GM23338 (cell line): ENCODE measurements at regions not wholly inside any gene's neighbourhood (a gene's known extent, or its start where the extent isn't known, plus 50 kb on each side); places are given as distances from the start of the nearest gene placed in this dataset.

Experiments used
- ATAC-seq: fragments of 200-7000 bp; cut with Tn5 transposase; 3 replicates; pipeline ENCODE4 v1.9.1; 2020
- DNase-seq: peaks from one replicate; pipeline ENCODE4 v3.0.0-alpha.2; 2015; ENCODE audit warnings: low spot score
- H2AFZ ChIP-seq: fragments of 200-600 bp; sonication (generic); 2 replicates; pipeline ENCODE4 v1.8.0; 2016; ENCODE audit warnings: antibody characterized with exemption, mild to moderate bottlenecking, moderate library complexity
- H3F3A ChIP-seq: fragments of 200-600 bp; sonication (generic); replicated peaks from 2 replicates; pipeline ENCODE4 v1.8.0; 2017; ENCODE audit warnings: antibody characterized with exemption, mixed run types, low read depth
- H3K27ac ChIP-seq: fragments of 200-600 bp; sonication (generic); 2 replicates; pipeline ENCODE4 v1.6.1; 2016; ENCODE audit warnings: low read depth
- H3K27me3 ChIP-seq: fragments of 200-600 bp; sonication (generic); 2 replicates; pipeline ENCODE4 v1.8.0; 2016; ENCODE audit warnings: mild to moderate bottlenecking, mixed run types, moderate library complexity; ENCODE audit not compliant: insufficient read depth
- H3K36me3 ChIP-seq: fragments of 200-600 bp; sonication (generic); 2 replicates; pipeline ENCODE4 v1.8.0; 2016; ENCODE audit warnings: mild to moderate bottlenecking; ENCODE audit not compliant: insufficient read depth
- H3K4me1 ChIP-seq: fragments of 200-600 bp; sonication (generic); 2 replicates; pipeline ENCODE4 v1.8.0; 2016; ENCODE audit warnings: mild to moderate bottlenecking, moderate library complexity; ENCODE audit not compliant: insufficient read depth
- H3K4me2 ChIP-seq: fragments of 200-600 bp; sonication (generic); 2 replicates; pipeline ENCODE4 v1.7.1; 2017; ENCODE audit warnings: mixed run types
- H3K4me3 ChIP-seq: fragments of 200-600 bp; sonication (generic); 2 replicates; pipeline ENCODE4 v1.6.1; 2016; ENCODE audit warnings: mixed run types
- H3K79me2 ChIP-seq: fragments of 200-600 bp; sonication (generic); replicated peaks from 2 replicates; pipeline ENCODE4 v1.8.0; 2017; ENCODE audit warnings: mild to moderate bottlenecking; ENCODE audit not compliant: insufficient read depth
- H3K9me2 ChIP-seq: fragments of 200-600 bp; sonication (generic); 2 replicates; pipeline ENCODE4 v1.8.0; 2017; ENCODE audit not compliant: insufficient read depth
- H4K20me1 ChIP-seq: fragments of 200-600 bp; sonication (generic); replicated peaks from 2 replicates; pipeline ENCODE4 v1.8.0; 2017; ENCODE audit warnings: mild to moderate bottlenecking; ENCODE audit not compliant: insufficient read depth
- H3K27ac Mint-ChIP-seq: 2 replicates; pipeline ENCODE4 v1.8.0; 2020; ENCODE audit warnings: inconsistent platforms, mild to moderate bottlenecking, moderate library complexity, mixed read lengths
- H3K27me3 Mint-ChIP-seq: 3 replicates; pipeline ENCODE4 v1.8.0; 2022; ENCODE audit warnings: low read depth, mild to moderate bottlenecking, moderate library complexity, mixed read lengths, inconsistent platforms; ENCODE audit not compliant: insufficient read depth, poor library complexity
- H3K36me3 Mint-ChIP-seq: 3 replicates; pipeline ENCODE4 v1.8.0; 2021; ENCODE audit warnings: low read depth, mild to moderate bottlenecking, inconsistent platforms, moderate library complexity, mixed read lengths
- H3K4me1 Mint-ChIP-seq: 3 replicates; pipeline ENCODE4 v1.8.0; 2020; ENCODE audit warnings: mild to moderate bottlenecking, inconsistent platforms, mixed read lengths
- H3K4me3 Mint-ChIP-seq: 3 replicates; pipeline ENCODE4 v1.8.0; 2021; ENCODE audit warnings: moderate library complexity, mild to moderate bottlenecking, inconsistent platforms, mixed read lengths
- H3K9me3 Mint-ChIP-seq: 3 replicates; pipeline ENCODE4 v1.8.0; 2020; ENCODE audit warnings: moderate library complexity, mild to moderate bottlenecking, inconsistent platforms, mixed read lengths
- CREB1 ChIP-seq: fragments of 250-450 bp; sonication (Bioruptor Pico); IDR thresholded peaks from 2 replicates; pipeline ENCODE4 v1.5.0; 2020; ENCODE audit warnings: low read depth, mild to moderate bottlenecking, moderate library complexity
- EZH2phosphoT487 ChIP-seq: fragments of 200-600 bp; sonication (generic); IDR thresholded peaks from one replicate; pipeline ENCODE4 v1.8.1; 2018; ENCODE audit warnings: antibody characterized with exemption; ENCODE audit not compliant: unreplicated experiment
- JUNB ChIP-seq: IDR thresholded peaks from one replicate; pipeline ENCODE4 v1.6.1; 2016; ENCODE audit warnings: antibody characterized with exemption; ENCODE audit not compliant: unreplicated experiment
- STAT1 ChIP-seq: IDR thresholded peaks from one replicate; pipeline ENCODE4 v1.6.1; 2016; ENCODE audit warnings: antibody characterized with exemption; ENCODE audit not compliant: unreplicated experiment
- ZNF114 ChIP-seq: fragments of 250-450 bp; sonication (Bioruptor Pico); IDR thresholded peaks from 2 replicates; pipeline ENCODE4 v1.5.0; 2020; ENCODE audit warnings: mild to moderate bottlenecking, moderate library complexity
- ZNF331 ChIP-seq: fragments of 250-450 bp; sonication (Bioruptor Pico); IDR thresholded peaks from 2 replicates; pipeline ENCODE4 v1.5.0; 2020; ENCODE audit warnings: low read depth, mild to moderate bottlenecking, moderate library complexity
- TF ChIP-seq, protein P1 (sequence below): fragments of 250-450 bp; sonication (Bioruptor Pico); IDR thresholded peaks from 2 replicates; pipeline ENCODE4 v1.5.0; 2020; ENCODE audit warnings: mild to moderate bottlenecking, moderate library complexity
- TF ChIP-seq, protein P2 (sequence below): IDR thresholded peaks from 2 replicates; pipeline ENCODE4 v1.6.1; 2016; ENCODE audit warnings: antibody characterized with exemption

DNA sequence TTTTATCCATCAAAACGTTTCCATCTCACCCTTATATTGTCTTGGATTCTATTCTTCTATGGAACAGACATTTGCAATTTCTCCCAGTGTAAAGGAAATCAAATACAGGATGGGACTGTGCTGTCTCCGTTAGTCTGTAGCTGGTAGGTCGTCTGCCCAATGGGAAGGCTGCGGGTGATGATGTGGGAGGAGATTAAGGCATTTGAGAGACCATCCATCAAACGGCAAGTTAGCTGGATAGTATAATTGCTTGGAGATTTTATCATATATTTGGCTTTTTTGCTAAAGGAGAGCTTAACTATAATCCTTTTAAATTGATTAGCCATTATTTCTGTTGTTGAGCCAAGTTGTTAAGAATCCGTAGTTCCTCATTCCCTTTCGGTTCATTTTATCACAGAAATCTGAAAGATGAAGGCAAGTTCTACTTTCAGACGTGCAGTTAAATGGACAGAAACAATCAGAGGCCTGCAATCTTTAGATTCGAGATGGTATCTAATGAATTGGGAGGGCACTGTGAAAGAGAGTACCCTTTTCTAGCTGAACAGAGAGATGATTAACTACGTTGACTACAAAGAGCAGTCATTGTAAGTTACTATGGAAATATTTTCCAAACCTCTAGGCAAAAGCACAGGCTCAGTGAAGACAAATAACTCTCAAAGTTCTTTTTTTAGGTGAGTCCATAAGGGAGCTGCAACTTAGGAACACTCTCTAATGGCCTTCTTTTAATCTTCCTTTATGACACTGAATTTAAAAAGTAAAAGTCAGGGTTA is 253.3 kb upstream of the KIAA1217 start (continued):
- TF ChIP-seq, protein P1, sequence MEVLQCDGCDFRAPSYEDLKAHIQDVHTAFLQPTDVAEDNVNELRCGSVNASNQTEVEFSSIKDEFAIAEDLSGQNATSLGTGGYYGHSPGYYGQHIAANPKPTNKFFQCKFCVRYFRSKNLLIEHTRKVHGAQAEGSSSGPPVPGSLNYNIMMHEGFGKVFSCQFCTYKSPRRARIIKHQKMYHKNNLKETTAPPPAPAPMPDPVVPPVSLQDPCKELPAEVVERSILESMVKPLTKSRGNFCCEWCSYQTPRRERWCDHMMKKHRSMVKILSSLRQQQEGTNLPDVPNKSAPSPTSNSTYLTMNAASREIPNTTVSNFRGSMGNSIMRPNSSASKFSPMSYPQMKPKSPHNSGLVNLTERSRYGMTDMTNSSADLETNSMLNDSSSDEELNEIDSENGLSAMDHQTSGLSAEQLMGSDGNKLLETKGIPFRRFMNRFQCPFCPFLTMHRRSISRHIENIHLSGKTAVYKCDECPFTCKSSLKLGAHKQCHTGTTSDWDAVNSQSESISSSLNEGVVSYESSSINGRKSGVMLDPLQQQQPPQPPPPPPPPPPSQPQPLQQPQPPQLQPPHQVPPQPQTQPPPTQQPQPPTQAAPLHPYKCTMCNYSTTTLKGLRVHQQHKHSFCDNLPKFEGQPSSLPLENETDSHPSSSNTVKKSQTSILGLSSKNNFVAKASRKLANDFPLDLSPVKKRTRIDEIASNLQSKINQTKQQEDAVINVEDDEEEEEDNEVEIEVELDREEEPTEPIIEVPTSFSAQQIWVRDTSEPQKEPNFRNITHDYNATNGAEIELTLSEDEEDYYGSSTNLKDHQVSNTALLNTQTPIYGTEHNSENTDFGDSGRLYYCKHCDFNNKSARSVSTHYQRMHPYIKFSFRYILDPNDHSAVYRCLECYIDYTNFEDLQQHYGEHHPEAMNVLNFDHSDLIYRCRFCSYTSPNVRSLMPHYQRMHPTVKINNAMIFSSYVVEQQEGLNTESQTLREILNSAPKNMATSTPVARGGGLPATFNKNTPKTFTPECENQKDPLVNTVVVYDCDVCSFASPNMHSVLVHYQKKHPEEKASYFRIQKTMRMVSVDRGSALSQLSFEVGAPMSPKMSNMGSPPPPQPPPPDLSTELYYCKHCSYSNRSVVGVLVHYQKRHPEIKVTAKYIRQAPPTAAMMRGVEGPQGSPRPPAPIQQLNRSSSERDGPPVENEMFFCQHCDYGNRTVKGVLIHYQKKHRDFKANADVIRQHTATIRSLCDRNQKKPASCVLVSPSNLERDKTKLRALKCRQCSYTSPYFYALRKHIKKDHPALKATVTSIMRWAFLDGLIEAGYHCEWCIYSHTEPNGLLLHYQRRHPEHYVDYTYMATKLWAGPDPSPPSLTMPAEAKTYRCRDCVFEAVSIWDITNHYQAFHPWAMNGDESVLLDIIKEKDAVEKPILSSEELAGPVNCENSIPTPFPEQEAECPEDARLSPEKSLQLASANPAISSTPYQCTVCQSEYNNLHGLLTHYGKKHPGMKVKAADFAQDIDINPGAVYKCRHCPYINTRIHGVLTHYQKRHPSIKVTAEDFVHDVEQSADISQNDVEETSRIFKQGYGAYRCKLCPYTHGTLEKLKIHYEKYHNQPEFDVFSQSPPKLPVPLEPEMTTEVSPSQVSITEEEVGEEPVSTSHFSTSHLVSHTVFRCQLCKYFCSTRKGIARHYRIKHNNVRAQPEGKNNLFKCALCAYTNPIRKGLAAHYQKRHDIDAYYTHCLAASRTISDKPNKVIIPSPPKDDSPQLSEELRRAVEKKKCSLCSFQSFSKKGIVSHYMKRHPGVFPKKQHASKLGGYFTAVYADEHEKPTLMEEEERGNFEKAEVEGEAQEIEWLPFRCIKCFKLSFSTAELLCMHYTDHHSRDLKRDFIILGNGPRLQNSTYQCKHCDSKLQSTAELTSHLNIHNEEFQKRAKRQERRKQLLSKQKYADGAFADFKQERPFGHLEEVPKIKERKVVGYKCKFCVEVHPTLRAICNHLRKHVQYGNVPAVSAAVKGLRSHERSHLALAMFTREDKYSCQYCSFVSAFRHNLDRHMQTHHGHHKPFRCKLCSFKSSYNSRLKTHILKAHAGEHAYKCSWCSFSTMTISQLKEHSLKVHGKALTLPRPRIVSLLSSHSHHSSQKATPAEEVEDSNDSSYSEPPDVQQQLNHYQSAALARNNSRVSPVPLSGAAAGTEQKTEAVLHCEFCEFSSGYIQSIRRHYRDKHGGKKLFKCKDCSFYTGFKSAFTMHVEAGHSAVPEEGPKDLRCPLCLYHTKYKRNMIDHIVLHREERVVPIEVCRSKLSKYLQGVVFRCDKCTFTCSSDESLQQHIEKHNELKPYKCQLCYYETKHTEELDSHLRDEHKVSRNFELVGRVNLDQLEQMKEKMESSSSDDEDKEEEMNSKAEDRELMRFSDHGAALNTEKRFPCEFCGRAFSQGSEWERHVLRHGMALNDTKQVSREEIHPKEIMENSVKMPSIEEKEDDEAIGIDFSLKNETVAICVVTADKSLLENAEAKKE (CRISPR knock-in tag), result no peak
- TF ChIP-seq JUNB (no peak), STAT1 (no peak), CREB1 (no peak), EZH2phosphoT487 (no peak)

DNA sequence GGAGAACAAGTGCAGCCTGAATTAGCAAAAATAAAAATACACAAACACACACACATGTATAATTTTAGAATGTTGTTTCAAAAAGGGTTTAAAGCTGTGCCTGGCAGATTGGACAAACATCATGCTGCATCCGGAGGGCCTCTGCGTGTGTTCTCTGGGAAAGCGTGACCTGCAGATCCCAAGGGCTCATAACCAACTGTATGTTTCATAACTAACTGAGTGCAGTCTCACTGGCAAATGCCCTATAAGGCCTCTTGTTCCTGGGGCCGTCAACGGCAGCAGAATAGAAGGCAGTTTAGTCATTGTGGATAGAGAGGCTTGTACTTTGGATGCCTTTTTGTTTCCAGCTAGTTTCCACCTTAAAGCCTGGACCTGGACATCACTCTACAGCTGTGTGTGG is 243.8 kb upstream of the KIAA1217 start:
- H3K27me3 ChIP-seq, result no peaks in the 10 kb centered on the region
- H3K36me3 ChIP-seq, result no peaks in the 10 kb centered on the region
- no peak overlapping the region for H3K4me3 Mint-ChIP-seq
- H3K4me3 ChIP-seq, result no peak overlapping the region
- no peak overlapping the region for H3K4me2 ChIP-seq
- H3K9me3 Mint-ChIP-seq, result no peaks in the 10 kb centered on the region
- no peaks in the 10 kb centered on the region for H3K36me3 Mint-ChIP-seq
- H3K27ac Mint-ChIP-seq, result no peak overlapping the region
- DNase-seq, result no peak
- no peak overlapping the region for H3K27ac ChIP-seq
- no peaks in the 10 kb centered on the region for H3F3A ChIP-seq
- no peaks in the 10 kb centered on the region for H3K79me2 ChIP-seq
- peak overlapping the region; percentile 32; the same call in 1 of the 2 replicates for H2AFZ ChIP-seq
- no peak for ATAC-seq
- H3K27me3 Mint-ChIP-seq, result peaks cover 2% of the 10 kb centered on the region
- no peaks in the 10 kb centered on the region for H4K20me1 ChIP-seq
- peaks cover 3% of the 10 kb centered on the region; the same call in 1 of the 2 replicates for H3K9me2 ChIP-seq
- H3K4me1 Mint-ChIP-seq, result no peaks in the 10 kb centered on the region
- no peaks in the 10 kb centered on the region for H3K4me1 ChIP-seq
- TF ChIP-seq, protein P2, sequence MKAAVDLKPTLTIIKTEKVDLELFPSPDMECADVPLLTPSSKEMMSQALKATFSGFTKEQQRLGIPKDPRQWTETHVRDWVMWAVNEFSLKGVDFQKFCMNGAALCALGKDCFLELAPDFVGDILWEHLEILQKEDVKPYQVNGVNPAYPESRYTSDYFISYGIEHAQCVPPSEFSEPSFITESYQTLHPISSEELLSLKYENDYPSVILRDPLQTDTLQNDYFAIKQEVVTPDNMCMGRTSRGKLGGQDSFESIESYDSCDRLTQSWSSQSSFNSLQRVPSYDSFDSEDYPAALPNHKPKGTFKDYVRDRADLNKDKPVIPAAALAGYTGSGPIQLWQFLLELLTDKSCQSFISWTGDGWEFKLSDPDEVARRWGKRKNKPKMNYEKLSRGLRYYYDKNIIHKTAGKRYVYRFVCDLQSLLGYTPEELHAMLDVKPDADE, result no peak
- TF ChIP-seq, protein P1 (CRISPR knock-in tag), result no peak
- TF ChIP-seq ZNF114 (CRISPR knock-in tag) (no peak), ZNF331 (CRISPR knock-in tag) (no peak), STAT1 (no peak)
